Esophagus squamous epithelium (tissue), 4 donors: ENCODE measurements at regions not wholly inside any gene's neighbourhood (a gene's known extent, or its start where the extent isn't known, plus 50 kb on each side); places are given as distances from the start of the nearest gene placed in this dataset.

Experiments used
- POLR2A ChIP-seq, 4 donors: fragments of 450-650 bp; IDR thresholded peaks; one replicate each; pipeline ENCODE4 v1.6.1; 2017; ENCODE audit warnings: antibody characterized with exemption in 4 of 4, mild to moderate bottlenecking in 4 of 4, moderate library complexity in 3 of 4
- TF ChIP-seq, protein P1 (sequence below), 6 experiments: fragments of 450-650 bp in 4 of 6; fragments of 200-600 bp in 2 of 6; sonication (generic) in 2 of 6; IDR thresholded peaks; one replicate each; pipeline ENCODE4 v1.5.1; 2016 to 2019; ENCODE audit warnings: antibody characterized with exemption in 6 of 6, mild to moderate bottlenecking in 4 of 6, moderate library complexity in 4 of 6

DNA sequence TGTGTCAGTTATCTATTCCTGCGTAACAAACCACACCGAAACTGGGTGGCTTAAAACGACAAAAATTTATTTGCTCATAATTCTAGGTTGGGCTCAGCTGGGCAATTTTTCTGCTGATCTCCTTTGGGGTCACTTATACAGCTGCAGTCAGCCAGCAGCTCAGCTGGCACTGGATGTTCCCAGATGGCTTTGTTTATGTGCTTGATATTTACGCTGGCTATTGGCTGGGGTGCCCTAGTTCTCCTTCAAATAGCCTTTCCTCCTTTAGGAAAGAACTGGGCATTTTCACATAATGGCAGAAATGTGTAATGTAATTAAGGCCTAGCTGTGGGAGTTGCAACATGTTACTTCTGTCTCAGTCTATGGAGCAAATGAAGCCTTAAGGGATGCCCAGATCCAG is 142.2 kb downstream of the B3GNT2 start:
- TF ChIP-seq, protein P1, sequence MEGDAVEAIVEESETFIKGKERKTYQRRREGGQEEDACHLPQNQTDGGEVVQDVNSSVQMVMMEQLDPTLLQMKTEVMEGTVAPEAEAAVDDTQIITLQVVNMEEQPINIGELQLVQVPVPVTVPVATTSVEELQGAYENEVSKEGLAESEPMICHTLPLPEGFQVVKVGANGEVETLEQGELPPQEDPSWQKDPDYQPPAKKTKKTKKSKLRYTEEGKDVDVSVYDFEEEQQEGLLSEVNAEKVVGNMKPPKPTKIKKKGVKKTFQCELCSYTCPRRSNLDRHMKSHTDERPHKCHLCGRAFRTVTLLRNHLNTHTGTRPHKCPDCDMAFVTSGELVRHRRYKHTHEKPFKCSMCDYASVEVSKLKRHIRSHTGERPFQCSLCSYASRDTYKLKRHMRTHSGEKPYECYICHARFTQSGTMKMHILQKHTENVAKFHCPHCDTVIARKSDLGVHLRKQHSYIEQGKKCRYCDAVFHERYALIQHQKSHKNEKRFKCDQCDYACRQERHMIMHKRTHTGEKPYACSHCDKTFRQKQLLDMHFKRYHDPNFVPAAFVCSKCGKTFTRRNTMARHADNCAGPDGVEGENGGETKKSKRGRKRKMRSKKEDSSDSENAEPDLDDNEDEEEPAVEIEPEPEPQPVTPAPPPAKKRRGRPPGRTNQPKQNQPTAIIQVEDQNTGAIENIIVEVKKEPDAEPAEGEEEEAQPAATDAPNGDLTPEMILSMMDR (IDR thresholded peaks at IDR 0.05): no peak
- TF ChIP-seq POLR2A (IDR thresholded peaks at IDR 0.05): no peak
